Heart left ventricle (tissue), 16 donors: ENCODE measurements at regions not wholly inside any gene's neighbourhood (a gene's known extent, or its start where the extent isn't known, plus 50 kb on each side); places are given as distances from the start of the nearest gene placed in this dataset.
"Not testable (repeated sequence)": the region's sequence is repeated elsewhere in the genome, so short reads cannot be mapped to it uniquely, and the experiment has no call there.

Experiments
- ATAC-seq, 4 donors: fragments of 200-7000 bp; cut with Tn5 transposase; one replicate each; pipeline ENCODE4 v1.9.1; 2020 to 2022; ENCODE audit warnings: moderate library complexity in 4 of 4, mild to moderate bottlenecking in 3 of 4, moderate number of reproducible peaks in 1 of 4
- DNase-seq, 5 donors: peaks; one replicate each; pipeline ENCODE4 v3.0.0-alpha.2; 2020
- H3K27ac ChIP-seq, 12 donors: fragments of 200-600 bp; sonication (generic) in 4 of 12; one replicate each; pipeline versions ENCODE4 v1.5.0 to v1.8.0; 2016 to 2022; ENCODE audit warnings: mild to moderate bottlenecking in 2 of 12
- H3K27me3 ChIP-seq, 9 donors: fragments of 200-600 bp; sonication (generic) in 2 of 9; one replicate each; pipeline versions ENCODE4 v1.5.1 to v1.8.0; 2016 to 2022; ENCODE audit warnings: mild to moderate bottlenecking in 3 of 9
- H3K36me3 ChIP-seq, 9 donors: fragments of 200-600 bp; sonication (generic) in 2 of 9; one replicate each; pipeline versions ENCODE4 v1.5.0 to v1.8.0; 2018 to 2022; ENCODE audit warnings: mild to moderate bottlenecking in 2 of 9
- H3K4me1 ChIP-seq, 12 donors: fragments of 200-600 bp; sonication (generic) in 4 of 12; one replicate each; pipeline versions ENCODE4 v1.5.0 to v1.8.0; 2016 to 2022; ENCODE audit warnings: mild to moderate bottlenecking in 3 of 12
- H3K4me3 ChIP-seq, 12 donors: fragments of 200-600 bp; sonication (generic) in 4 of 12; one replicate each; pipeline versions ENCODE4 v1.5.0 to v1.8.0; 2017 to 2022; ENCODE audit warnings: mild to moderate bottlenecking in 9 of 12, moderate library complexity in 4 of 12
- H3K9me3 ChIP-seq, 12 donors: fragments of 200-600 bp; sonication (generic) in 4 of 12; one replicate each; pipeline versions ENCODE4 v1.5.0 to v1.8.0; 2016 to 2022; ENCODE audit warnings: mild to moderate bottlenecking in 1 of 12
- POLR2A ChIP-seq, 2 donors: fragments of 450-650 bp; IDR thresholded peaks; one replicate each; pipeline ENCODE4 v1.6.1; 2017; ENCODE audit warnings: antibody characterized with exemption in 2 of 2, mild to moderate bottlenecking in 2 of 2, moderate library complexity in 2 of 2
- WGBS, 4 donors: extraction: QIAGEN DNeasy Blood & Tissue Kit in 2 of 4; methylation state at CpG; one replicate each; pipeline versions ENCODE4 v1.1.5 to v1.1.7; 2013 to 2018; 5-methylcytosine and 5-hydroxymethylcytosine counted together
- intact Hi-C, 10 donors: fragments of 100-400 bp; cut with DNase I; formaldehyde crosslinking; loops; one replicate each; pipeline versions ENCODE4 v1.11.1 to v1.14.2; 2022
- TF ChIP-seq, protein P1 (sequence below), 12 donors: fragments of 200-600 bp; sonication (generic) in 4 of 12; IDR thresholded peaks; one replicate each; pipeline versions ENCODE4 v1.5.0 to v1.8.0; 2018 to 2022; ENCODE audit warnings: antibody characterized with exemption in 12 of 12, mild to moderate bottlenecking in 5 of 12
- donor health status: ischemic (EF 13 %, LVEDD 7.1; RV severe dilation, severe dysfunction).
- donor health status: healthy with polysubstance abuse.
- donor health status: DM: no; HTN: yes; CAD: no.
- donor health status: DM: no; HTN: no; CAD: no.
- donor health status: ischemic (EF 25% LVEDD 6.9; RV normal size, moderate dysfunction).
- donor health status: ischemic (EF 25% LVEDD 5.7; RV mildly dilated, moderate dysfunction).
- donor health status: healthy.
- donor health status: DM: yes; HTN: yes; CAD: no.
- donor health status: ischemic (EF 35%, LVEDD 5.7; RV mildly dilated, moderate dysfunction).
- donor health status: nonischemic (EF 11% LVEDD 7.7; RV severe dilation, severe dysfunction).
- donor health status: DM: yes; HTN: yes; CAD: no.
- donor health status: PGD.
- donor health status: ischemic (EF 29% LVEDD 5.4; RV normal size, mild dysfunction).
- donor health status: nonischemic (EF 23%, LVEDD 6.1; RV moderate dilation, normal function).

DNA sequence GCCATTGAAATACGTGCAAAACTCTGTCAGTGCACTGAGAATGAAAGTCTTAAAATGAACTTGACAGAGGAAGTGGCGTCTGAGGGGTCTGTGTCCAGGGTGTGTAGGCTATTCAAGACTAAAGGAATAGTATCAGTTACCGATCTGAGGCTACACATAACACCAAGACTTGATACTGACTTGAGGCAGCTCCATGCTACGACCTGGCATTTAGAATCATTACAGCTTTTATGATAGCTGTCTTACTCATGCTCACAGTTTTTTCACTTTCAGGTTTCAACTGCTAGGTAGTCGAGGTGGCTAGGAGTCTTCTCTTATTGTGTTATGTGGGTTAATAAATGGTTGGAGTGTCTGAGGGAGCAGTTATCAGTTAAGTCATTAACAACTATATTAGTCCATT, 92.8 kb upstream of the SLCO6A1 start:
- TF ChIP-seq, protein P1, sequence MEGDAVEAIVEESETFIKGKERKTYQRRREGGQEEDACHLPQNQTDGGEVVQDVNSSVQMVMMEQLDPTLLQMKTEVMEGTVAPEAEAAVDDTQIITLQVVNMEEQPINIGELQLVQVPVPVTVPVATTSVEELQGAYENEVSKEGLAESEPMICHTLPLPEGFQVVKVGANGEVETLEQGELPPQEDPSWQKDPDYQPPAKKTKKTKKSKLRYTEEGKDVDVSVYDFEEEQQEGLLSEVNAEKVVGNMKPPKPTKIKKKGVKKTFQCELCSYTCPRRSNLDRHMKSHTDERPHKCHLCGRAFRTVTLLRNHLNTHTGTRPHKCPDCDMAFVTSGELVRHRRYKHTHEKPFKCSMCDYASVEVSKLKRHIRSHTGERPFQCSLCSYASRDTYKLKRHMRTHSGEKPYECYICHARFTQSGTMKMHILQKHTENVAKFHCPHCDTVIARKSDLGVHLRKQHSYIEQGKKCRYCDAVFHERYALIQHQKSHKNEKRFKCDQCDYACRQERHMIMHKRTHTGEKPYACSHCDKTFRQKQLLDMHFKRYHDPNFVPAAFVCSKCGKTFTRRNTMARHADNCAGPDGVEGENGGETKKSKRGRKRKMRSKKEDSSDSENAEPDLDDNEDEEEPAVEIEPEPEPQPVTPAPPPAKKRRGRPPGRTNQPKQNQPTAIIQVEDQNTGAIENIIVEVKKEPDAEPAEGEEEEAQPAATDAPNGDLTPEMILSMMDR (IDR thresholded peaks at IDR 0.05) = no peak
- TF ChIP-seq POLR2A (IDR thresholded peaks at IDR 0.05) = no peak
- intact Hi-C loops = loop anchor here in 1 of 10 donors (2.0 kb wide), 1 partner anchor 449 kb away; no protein-coding TSS in a partner anchor
- Histone ChIP-seq H3K4me1 (no peaks in the 10 kb centered on the region), H3K36me3 (no peaks in the 10 kb centered on the region), H3K27me3 (no peaks in the 10 kb centered on the region), H3K9me3 (no peaks in the 10 kb centered on the region), H3K27ac (no peak overlapping the region), H3K4me3 (no peak overlapping the region)
- ATAC-seq = no peak
- 65 to 87% (median 76%) methylated on average over 5 of the region's 5 CpGs for WGBS, 4 donors
- DNase-seq = no peak

DNA sequence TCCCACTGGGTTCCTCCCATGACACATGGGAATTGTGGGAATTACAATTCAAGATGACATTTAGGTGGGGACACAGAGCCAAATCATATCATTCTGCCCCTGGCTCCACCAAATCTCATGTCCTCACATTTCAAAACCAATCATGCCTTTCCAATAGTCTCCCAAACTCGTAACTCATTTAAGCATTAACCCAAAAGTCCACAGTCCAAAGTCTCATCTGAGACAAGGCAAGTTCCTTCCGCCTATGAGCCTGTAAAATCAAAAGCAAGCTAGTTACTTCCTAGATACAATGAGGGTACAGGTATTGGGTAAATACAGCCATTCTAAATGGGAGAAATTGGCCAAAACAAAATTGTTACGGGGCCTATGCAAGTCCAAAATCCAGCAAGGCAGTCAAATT, 93.8 kb upstream of the SLCO6A1 start:
- H3K9me3 ChIP-seq, H3K27ac ChIP-seq, intact Hi-C loops, H3K27me3 ChIP-seq, DNase-seq, H3K4me1 ChIP-seq, ATAC-seq, H3K4me3 ChIP-seq, H3K36me3 ChIP-seq: not testable (repeated sequence)
- WGBS, 4 donors = 87 to 93% (median 89%) methylated on average over 3 of the region's 3 CpGs

DNA sequence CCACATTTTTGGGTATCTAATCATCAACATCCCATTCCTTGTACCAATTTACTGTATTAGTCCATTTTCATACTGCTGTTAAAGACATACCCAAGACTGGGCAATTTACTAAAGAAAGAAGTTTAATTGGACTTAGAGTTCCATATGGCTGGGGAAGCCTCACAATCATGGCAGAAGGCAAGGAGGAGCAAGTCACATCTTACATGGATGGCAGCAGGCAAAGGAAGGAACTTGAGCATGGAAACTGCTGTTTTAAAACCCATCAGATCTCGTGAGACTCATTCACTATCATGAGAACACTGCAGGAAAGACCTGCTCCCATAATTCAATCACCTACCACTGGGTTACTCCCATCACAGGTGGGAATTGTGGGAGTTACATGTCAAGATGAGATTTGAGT, 95.4 kb upstream of the SLCO6A1 start:
- ATAC-seq (no peak), DNase-seq (no peak)
- no peaks in the 10 kb centered on the region for H3K4me1 ChIP-seq
- H3K4me3 ChIP-seq = no peak overlapping the region
- H3K27me3 ChIP-seq = no peaks in the 10 kb centered on the region
- no peaks in the 10 kb centered on the region for H3K9me3 ChIP-seq
- 43 to 75% (median 62%) methylated on average over 1 of the region's 1 CpG for WGBS, 4 donors
- no peak for TF ChIP-seq POLR2A (IDR thresholded peaks at IDR 0.05)
- TF ChIP-seq, protein P1 (IDR thresholded peaks at IDR 0.05) = no peak
- intact Hi-C loops = no loop called here
- no peak overlapping the region for H3K27ac ChIP-seq
- H3K36me3 ChIP-seq = no peaks in the 10 kb centered on the region

DNA sequence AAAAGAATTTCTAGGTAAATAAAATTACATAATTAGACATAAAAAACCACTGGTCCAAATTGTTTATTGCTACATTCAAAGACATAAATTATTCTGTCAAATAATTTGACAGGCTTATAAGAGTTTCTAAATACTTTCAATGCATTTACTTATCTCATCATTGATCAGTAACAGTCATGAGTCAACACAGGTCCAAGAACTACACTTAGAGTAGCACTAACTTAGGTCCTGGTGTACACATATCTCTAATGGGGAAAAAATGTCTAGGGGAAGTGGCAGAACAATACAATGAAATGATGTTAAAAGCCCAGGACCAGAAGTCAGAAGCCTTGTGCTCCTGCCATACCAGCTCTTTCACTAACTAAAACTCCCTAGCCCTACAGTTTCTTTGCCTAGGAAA, 96.5 kb upstream of the SLCO6A1 start:
- TF ChIP-seq, protein P1 (IDR thresholded peaks at IDR 0.05) = no peak
- no peak for TF ChIP-seq POLR2A (IDR thresholded peaks at IDR 0.05)
- ATAC-seq = no peak
- Histone ChIP-seq H3K4me3 (no peak overlapping the region), H3K27me3 (no peaks in the 10 kb centered on the region), H3K9me3 (no peaks in the 10 kb centered on the region), H3K27ac (no peak overlapping the region), H3K4me1 (no peaks in the 10 kb centered on the region), H3K36me3 (no peaks in the 10 kb centered on the region)
- DNase-seq = no peak
- intact Hi-C loops = no loop called here

DNA sequence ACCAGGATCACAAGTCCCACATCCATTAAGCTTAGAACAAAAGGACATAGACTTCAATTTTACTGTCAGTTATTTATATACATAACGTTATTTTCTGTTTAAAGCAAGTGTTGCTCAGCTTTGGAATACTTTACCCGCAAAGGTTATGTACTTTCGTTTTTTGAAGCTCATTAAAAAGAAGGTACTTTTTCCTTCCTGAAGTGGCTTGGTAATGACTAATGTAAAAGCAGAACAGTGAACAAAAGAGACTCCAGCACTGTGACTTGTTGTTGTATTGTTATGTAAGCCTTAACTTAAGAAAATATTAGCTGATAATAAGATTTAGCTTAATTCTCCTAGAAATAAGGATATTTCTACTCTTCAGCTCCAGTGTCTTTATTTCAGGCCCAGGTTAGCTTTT, 97.3 kb upstream of the SLCO6A1 start:
- no peak for ATAC-seq
- Histone ChIP-seq H3K4me1 (no peaks in the 10 kb centered on the region), H3K36me3 (no peaks in the 10 kb centered on the region), H3K27me3 (no peaks in the 10 kb centered on the region), H3K27ac (no peak overlapping the region), H3K9me3 (no peaks in the 10 kb centered on the region), H3K4me3 (no peak overlapping the region)
- DNase-seq = no peak
- TF ChIP-seq, protein P1 (IDR thresholded peaks at IDR 0.05) = no peak
- TF ChIP-seq POLR2A (IDR thresholded peaks at IDR 0.05) = no peak
- WGBS, 4 donors = 71 to 78% (median 75%) methylated on average over 3 of the region's 3 CpGs
- intact Hi-C loops = no loop called here
